ENCODE measurements at regions not wholly inside any gene's neighbourhood (a gene's known extent, or its start where the extent isn't known, plus 50 kb on each side); places are given as distances from the start of the nearest gene placed in this dataset.
"Not testable (repeated sequence)": the region's sequence is repeated elsewhere in the genome, so short reads cannot be mapped to it uniquely, and the experiment has no call there.

DNA sequence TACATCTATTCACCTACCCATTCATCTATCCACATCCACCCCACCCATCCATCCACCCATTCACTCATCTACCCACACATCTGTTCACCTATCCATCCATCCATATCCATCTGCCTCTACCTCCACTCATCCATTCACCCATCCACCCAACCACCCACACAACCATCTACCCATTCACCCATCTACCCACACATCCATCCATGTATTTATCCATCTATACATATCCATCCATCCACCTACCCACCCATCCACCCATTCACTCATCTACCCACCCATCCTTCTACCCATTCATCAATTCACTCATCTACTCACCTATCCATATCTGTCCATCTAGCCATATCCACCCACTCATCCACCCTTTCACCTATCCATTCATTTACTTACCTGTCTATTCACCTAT, 187.6 kb downstream of the ASB1 start:
- no peaks in the 10 kb centered on the region for H3K36me3 ChIP-seq (replicated peaks; ENCODE audit: low read depth, low read length)
- no peak overlapping the region for H3K27ac ChIP-seq (ENCODE audit: low read length)
- H2AFZ ChIP-seq (ENCODE audit: low read depth, low read length): no peak overlapping the region
- no peak overlapping the region for H3K4me2 ChIP-seq (ENCODE audit: low read length)
- no peaks in the 10 kb centered on the region for H3K79me2 ChIP-seq (ENCODE audit: low read length)
- H3K9me3 ChIP-seq (ENCODE audit: insufficient read depth, low read length): no peaks in the 10 kb centered on the region
- no peak overlapping the region for H3K4me3 ChIP-seq (ENCODE audit: low read length)
- no peaks in the 10 kb centered on the region for H4K20me1 ChIP-seq (ENCODE audit: insufficient read depth, low read length)
- no peaks in the 10 kb centered on the region for H3K4me1 ChIP-seq (ENCODE audit: low read length)
- TF ChIP-seq, protein P1, sequence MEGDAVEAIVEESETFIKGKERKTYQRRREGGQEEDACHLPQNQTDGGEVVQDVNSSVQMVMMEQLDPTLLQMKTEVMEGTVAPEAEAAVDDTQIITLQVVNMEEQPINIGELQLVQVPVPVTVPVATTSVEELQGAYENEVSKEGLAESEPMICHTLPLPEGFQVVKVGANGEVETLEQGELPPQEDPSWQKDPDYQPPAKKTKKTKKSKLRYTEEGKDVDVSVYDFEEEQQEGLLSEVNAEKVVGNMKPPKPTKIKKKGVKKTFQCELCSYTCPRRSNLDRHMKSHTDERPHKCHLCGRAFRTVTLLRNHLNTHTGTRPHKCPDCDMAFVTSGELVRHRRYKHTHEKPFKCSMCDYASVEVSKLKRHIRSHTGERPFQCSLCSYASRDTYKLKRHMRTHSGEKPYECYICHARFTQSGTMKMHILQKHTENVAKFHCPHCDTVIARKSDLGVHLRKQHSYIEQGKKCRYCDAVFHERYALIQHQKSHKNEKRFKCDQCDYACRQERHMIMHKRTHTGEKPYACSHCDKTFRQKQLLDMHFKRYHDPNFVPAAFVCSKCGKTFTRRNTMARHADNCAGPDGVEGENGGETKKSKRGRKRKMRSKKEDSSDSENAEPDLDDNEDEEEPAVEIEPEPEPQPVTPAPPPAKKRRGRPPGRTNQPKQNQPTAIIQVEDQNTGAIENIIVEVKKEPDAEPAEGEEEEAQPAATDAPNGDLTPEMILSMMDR (IDR thresholded peaks at IDR 0.05; ENCODE audit: low read depth, low read length): no peak
- TF ChIP-seq EZH2phosphoT487 (IDR thresholded peaks at IDR 0.05; ENCODE audit: low read depth): no peak
- no peaks in the 10 kb centered on the region for H3K27me3 ChIP-seq (ENCODE audit: low read depth, low read length)
- no peak overlapping the region for H3K9ac ChIP-seq (ENCODE audit: low read length)

DNA sequence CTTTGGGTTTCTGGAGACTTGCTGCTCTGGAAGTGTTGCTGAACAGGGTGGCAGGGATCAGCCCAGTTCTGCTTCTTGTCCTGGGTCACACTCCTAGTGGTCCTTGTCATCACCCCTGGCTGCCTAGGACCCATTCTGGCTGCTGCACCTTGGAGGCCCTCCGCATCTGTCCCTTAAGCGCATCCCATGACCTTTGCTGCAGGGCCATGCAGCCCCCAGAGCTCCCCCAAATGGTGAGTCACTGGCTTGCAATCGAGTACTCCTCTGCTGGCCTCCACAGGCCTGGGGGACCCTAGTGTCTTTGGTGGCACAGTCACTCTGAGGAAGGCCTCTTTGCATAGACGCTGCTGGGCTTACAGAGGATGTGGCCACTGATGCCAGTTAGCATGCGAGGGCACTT, 188.5 kb downstream of the ASB1 start:
- Histone ChIP-seq H3K4me1 (ENCODE audit: low read length) (no peaks in the 10 kb centered on the region), H3K9me3 (ENCODE audit: insufficient read depth, low read length) (no peaks in the 10 kb centered on the region), H3K4me2 (ENCODE audit: low read length) (no peak overlapping the region), H3K27me3 (ENCODE audit: low read depth, low read length) (no peaks in the 10 kb centered on the region), H4K20me1 (ENCODE audit: insufficient read depth, low read length) (no peaks in the 10 kb centered on the region), H3K36me3 (replicated peaks; ENCODE audit: low read depth, low read length) (no peaks in the 10 kb centered on the region), H3K79me2 (ENCODE audit: low read length) (no peaks in the 10 kb centered on the region), H3K4me3 (ENCODE audit: low read length) (no peak overlapping the region), H3K27ac (ENCODE audit: low read length) (no peak overlapping the region), H3K9ac (ENCODE audit: low read length) (no peak overlapping the region), H2AFZ (ENCODE audit: low read depth, low read length) (no peak overlapping the region)
- no peak for TF ChIP-seq EZH2phosphoT487 (IDR thresholded peaks at IDR 0.05; ENCODE audit: low read depth)
- TF ChIP-seq, protein P1 (IDR thresholded peaks at IDR 0.05; ENCODE audit: low read depth, low read length): no peak

DNA sequence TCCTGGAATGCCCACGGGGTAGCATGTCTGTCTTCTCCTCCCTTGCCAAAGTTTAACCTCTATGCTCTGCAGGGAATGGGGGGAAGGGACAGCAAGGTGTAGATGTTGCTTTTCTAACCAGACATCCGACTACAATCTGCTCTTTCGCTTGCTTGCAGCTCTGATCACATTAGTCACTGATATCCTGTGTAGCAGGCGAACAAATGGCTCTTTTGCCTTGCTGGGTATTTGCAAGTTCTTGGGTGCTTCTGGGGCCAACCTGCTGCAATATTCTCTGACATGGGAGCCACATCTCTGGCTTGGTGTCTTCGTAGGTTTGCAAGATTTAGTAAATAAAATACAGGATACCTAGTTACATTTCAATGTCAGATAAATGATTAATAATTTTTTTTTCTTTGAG, 190.0 kb downstream of the ASB1 start:
- Histone ChIP-seq H3K27ac (ENCODE audit: low read length) (no peak overlapping the region), H3K4me1 (ENCODE audit: low read length) (no peaks in the 10 kb centered on the region), H3K36me3 (replicated peaks; ENCODE audit: low read depth, low read length) (no peaks in the 10 kb centered on the region), H3K4me3 (ENCODE audit: low read length) (no peak overlapping the region), H3K27me3 (ENCODE audit: low read depth, low read length) (no peaks in the 10 kb centered on the region), H3K9ac (ENCODE audit: low read length) (no peak overlapping the region), H3K4me2 (ENCODE audit: low read length) (no peak overlapping the region), H3K79me2 (ENCODE audit: low read length) (no peaks in the 10 kb centered on the region), H4K20me1 (ENCODE audit: insufficient read depth, low read length) (no peaks in the 10 kb centered on the region), H3K9me3 (ENCODE audit: insufficient read depth, low read length) (no peaks in the 10 kb centered on the region), H2AFZ (ENCODE audit: low read depth, low read length) (no peak overlapping the region)
- TF ChIP-seq EZH2phosphoT487 (IDR thresholded peaks at IDR 0.05; ENCODE audit: low read depth): no peak
- TF ChIP-seq, protein P1 (IDR thresholded peaks at IDR 0.05; ENCODE audit: low read depth, low read length): no peak

DNA sequence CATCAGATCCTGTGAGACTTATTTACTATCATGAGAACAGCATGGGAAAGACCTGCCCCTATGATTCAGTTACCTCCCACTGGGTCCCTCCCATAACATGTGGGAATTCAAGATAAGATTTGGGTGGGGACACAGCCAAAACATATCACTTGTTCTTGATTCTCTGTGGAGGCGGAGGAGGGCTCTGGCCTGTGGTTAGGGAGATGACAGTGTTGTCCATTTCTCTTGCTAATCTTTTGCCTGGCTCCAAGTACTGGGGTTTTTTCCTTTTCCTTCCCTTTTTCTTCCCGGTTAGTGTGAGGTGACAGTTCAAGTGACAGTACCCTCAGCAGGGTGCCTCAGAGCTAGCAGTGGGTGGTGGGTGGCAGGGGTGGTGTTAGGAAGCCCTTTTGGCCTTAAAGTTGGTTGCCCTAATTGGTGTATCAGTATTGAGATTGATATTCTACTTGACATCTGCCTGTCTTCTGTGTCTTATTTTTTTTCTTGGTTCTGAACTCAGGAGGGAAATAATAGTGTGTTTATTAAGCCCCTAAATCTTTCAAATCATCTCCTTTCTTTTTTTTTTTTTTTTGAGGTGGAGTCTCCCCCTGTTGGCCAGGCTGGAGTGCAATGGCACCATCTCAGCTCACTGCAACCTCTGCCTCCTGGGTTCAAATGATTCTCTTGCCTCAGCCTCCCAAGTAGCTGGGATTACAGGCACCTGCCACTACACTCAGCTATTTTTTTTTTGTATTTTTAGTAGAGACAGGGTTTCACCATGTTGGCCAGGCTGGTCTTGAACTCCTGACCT, 192.0 kb downstream of the ASB1 start:
- H3K36me3 ChIP-seq (replicated peaks; ENCODE audit: low read depth, low read length); H3K4me2 ChIP-seq (ENCODE audit: low read length); H4K20me1 ChIP-seq (ENCODE audit: insufficient read depth, low read length); H3K9ac ChIP-seq (ENCODE audit: low read length); H3K4me3 ChIP-seq (ENCODE audit: low read length); H3K27me3 ChIP-seq (ENCODE audit: low read depth, low read length); H3K79me2 ChIP-seq (ENCODE audit: low read length); H3K27ac ChIP-seq (ENCODE audit: low read length); H3K9me3 ChIP-seq (ENCODE audit: insufficient read depth, low read length); H3K4me1 ChIP-seq (ENCODE audit: low read length); H2AFZ ChIP-seq (ENCODE audit: low read depth, low read length): not testable (repeated sequence)
